ENCODE measurements at regions not wholly inside any gene's neighbourhood (a gene's known extent, or its start where the extent isn't known, plus 50 kb on each side); places are given as distances from the start of the nearest gene placed in this dataset.

DNA sequence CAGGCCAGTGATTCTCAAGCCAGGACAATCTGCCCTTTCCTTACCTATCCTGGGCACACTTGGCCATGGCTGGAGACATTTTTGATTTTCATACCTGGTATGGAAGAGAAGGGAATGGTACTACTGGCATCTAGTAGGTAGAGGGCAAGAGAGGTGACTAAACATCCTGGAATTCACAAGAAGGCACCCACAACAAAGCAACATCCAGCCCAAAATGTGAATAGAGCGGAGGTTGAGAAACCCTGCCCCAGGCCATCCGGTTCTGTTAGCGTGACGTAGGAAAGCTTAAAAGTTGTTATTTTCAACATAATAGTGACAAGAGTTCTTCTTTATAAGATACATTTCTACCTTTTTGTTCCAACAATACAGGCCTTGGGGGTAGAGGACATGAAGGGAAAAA lies 114.9 kb upstream of the ALX4 start:
- no TSS peak for BruUV-seq (replicated peaks)
- H3K9me2 ChIP-seq (ENCODE audit: insufficient read depth), result no peaks in the 10 kb centered on the region
- H3K4me2 ChIP-seq, result no peak overlapping the region
- H2AFZ ChIP-seq, result no peak overlapping the region
- no peaks in the 10 kb centered on the region for H3K79me2 ChIP-seq (ENCODE audit: low read depth)
- no peaks in the 10 kb centered on the region for H3K27me3 ChIP-seq (ENCODE audit: insufficient read depth, low read depth)
- H3K4me1 ChIP-seq (replicated peaks; ENCODE audit: insufficient read depth), result peaks cover 20% of the 10 kb centered on the region
- no peaks in the 10 kb centered on the region for H3K36me3 ChIP-seq (ENCODE audit: low read depth)
- POLR2A ChIA-PET (ENCODE audit: unreplicated experiment), result no interaction called here
- no peaks in the 10 kb centered on the region for H3F3A ChIP-seq (ENCODE audit: insufficient read depth, low read depth)
- no peaks in the 10 kb centered on the region for H4K20me1 ChIP-seq (ENCODE audit: insufficient read depth)
- H3K4me3 ChIP-seq, result no peak overlapping the region
- peak in 1 of 2 experiments; percentile 52 for DNase-seq
- TF ChIP-seq, protein P1, sequence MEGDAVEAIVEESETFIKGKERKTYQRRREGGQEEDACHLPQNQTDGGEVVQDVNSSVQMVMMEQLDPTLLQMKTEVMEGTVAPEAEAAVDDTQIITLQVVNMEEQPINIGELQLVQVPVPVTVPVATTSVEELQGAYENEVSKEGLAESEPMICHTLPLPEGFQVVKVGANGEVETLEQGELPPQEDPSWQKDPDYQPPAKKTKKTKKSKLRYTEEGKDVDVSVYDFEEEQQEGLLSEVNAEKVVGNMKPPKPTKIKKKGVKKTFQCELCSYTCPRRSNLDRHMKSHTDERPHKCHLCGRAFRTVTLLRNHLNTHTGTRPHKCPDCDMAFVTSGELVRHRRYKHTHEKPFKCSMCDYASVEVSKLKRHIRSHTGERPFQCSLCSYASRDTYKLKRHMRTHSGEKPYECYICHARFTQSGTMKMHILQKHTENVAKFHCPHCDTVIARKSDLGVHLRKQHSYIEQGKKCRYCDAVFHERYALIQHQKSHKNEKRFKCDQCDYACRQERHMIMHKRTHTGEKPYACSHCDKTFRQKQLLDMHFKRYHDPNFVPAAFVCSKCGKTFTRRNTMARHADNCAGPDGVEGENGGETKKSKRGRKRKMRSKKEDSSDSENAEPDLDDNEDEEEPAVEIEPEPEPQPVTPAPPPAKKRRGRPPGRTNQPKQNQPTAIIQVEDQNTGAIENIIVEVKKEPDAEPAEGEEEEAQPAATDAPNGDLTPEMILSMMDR (conservative IDR thresholded peaks at IDR 0.05), result no peak
- TF ChIP-seq EZH2 (IDR thresholded peaks at IDR 0.05; ENCODE audit: low read depth), result no peak
- H3K9me3 ChIP-seq (ENCODE audit: insufficient read depth, low read depth), result no peaks in the 10 kb centered on the region
- intact Hi-C loops (cut with micrococcal nuclease; ENCODE audit: unreplicated experiment), result no loop called here
- H3K27ac ChIP-seq, result no peak overlapping the region
- CTCF ChIA-PET, result no interaction called here

DNA sequence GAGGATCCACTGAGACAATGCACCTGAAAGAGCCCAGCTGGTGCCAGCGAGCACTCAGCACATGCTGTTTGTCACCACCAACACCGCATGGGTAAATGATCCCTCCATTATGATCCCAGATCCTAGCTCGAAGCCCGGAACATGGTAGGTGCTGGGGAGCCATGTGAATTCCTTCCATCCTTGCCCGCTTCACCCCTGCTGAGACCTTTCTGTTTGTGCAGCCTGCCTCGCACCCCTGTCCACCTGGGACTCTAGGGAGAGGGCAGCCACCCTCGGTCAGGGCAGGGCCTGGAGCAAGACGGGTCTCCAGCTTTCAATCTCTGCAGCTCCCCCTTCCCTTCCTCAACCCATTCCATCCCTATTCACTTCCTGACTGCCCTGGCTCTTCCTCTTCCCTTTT lies 116.2 kb upstream of the ALX4 start:
- POLR2A ChIA-PET (ENCODE audit: unreplicated experiment), result no interaction called here
- BruUV-seq (replicated peaks), result no TSS peak
- H3K9me3 ChIP-seq (ENCODE audit: insufficient read depth, low read depth), result no peaks in the 10 kb centered on the region
- H4K20me1 ChIP-seq (ENCODE audit: insufficient read depth), result no peaks in the 10 kb centered on the region
- H3K4me3 ChIP-seq, result no peak overlapping the region
- H3K9me2 ChIP-seq (ENCODE audit: insufficient read depth), result no peaks in the 10 kb centered on the region
- intact Hi-C loops (cut with micrococcal nuclease; ENCODE audit: unreplicated experiment), result no loop called here
- H3K27ac ChIP-seq, result no peak overlapping the region
- H3F3A ChIP-seq (ENCODE audit: insufficient read depth, low read depth), result no peaks in the 10 kb centered on the region
- H3K4me1 ChIP-seq (replicated peaks; ENCODE audit: insufficient read depth), result peaks cover 27% of the 10 kb centered on the region
- CTCF ChIA-PET, result no interaction called here
- no peak for DNase-seq
- no peak overlapping the region for H2AFZ ChIP-seq
- no peaks in the 10 kb centered on the region for H3K27me3 ChIP-seq (ENCODE audit: insufficient read depth, low read depth)
- no peak for TF ChIP-seq EZH2 (IDR thresholded peaks at IDR 0.05; ENCODE audit: low read depth)
- TF ChIP-seq, protein P1 (conservative IDR thresholded peaks at IDR 0.05), result no peak
- no peaks in the 10 kb centered on the region for H3K79me2 ChIP-seq (ENCODE audit: low read depth)
- no peak overlapping the region for H3K4me2 ChIP-seq
- H3K36me3 ChIP-seq (ENCODE audit: low read depth), result no peaks in the 10 kb centered on the region

DNA sequence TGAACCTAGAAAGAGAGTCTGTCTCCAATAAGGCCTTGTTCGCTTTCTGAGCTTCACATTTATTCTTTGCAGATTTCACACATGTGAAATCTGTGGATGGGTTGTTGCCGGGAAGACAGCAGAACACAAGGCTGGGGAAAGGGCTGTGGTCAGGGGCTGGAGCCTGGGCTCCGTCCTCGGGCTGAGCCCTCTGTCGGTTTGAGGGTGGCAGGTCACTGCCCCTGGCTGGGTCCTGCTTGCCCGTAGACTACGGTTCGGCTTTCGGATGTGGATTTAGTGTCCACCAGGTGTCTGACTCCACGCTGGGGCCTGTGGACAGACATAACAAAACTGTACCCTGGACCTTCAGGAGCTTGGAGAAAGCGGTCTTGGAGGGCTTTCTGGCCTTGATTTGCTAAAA lies 117.0 kb upstream of the ALX4 start:
- Histone ChIP-seq H4K20me1 (ENCODE audit: insufficient read depth) (no peaks in the 10 kb centered on the region), H3F3A (ENCODE audit: insufficient read depth, low read depth) (no peaks in the 10 kb centered on the region), H3K9me3 (ENCODE audit: insufficient read depth, low read depth) (no peaks in the 10 kb centered on the region), H3K27me3 (ENCODE audit: insufficient read depth, low read depth) (no peaks in the 10 kb centered on the region), H3K4me1 (replicated peaks; ENCODE audit: insufficient read depth) (peaks cover 27% of the 10 kb centered on the region), H3K27ac (no peak overlapping the region), H3K4me2 (no peak overlapping the region), H3K36me3 (ENCODE audit: low read depth) (no peaks in the 10 kb centered on the region), H3K4me3 (no peak overlapping the region), H3K79me2 (ENCODE audit: low read depth) (no peaks in the 10 kb centered on the region), H2AFZ (no peak overlapping the region), H3K9me2 (ENCODE audit: insufficient read depth) (no peaks in the 10 kb centered on the region)
- no peak for DNase-seq
- TF ChIP-seq, protein P1 (conservative IDR thresholded peaks at IDR 0.05), result no peak
- no peak for TF ChIP-seq EZH2 (IDR thresholded peaks at IDR 0.05; ENCODE audit: low read depth)
- intact Hi-C loops (cut with micrococcal nuclease; ENCODE audit: unreplicated experiment), result no loop called here
- POLR2A ChIA-PET (ENCODE audit: unreplicated experiment), result no interaction called here
- no TSS peak for BruUV-seq (replicated peaks)
- CTCF ChIA-PET, result no interaction called here
